MG63 (cell line): ENCODE measurements at regions not wholly inside any gene's neighbourhood (a gene's known extent, or its start where the extent isn't known, plus 50 kb on each side); places are given as distances from the start of the nearest gene placed in this dataset.

Experiments
- DNase-seq: peaks from one replicate; pipeline ENCODE4 v3.0.0-alpha.2; 2020
- H3K27me3 ChIP-seq: fragments of 250-450 bp; sonication (Bioruptor Pico); 2 replicates; pipeline ENCODE4 v1.5.1; 2020; ENCODE audit warnings: mild to moderate bottlenecking, moderate library complexity
- H3K36me3 ChIP-seq: fragments of 250-450 bp; sonication (Bioruptor Pico); 2 replicates; pipeline ENCODE4 v1.5.1; 2020; ENCODE audit warnings: mild to moderate bottlenecking, moderate library complexity
- H3K4me3 ChIP-seq: fragments of 250-450 bp; sonication (Bioruptor Pico); 2 replicates; pipeline ENCODE4 v1.5.1; 2020; ENCODE audit warnings: mild to moderate bottlenecking, moderate library complexity
- H3K9me3 ChIP-seq: fragments of 250-450 bp; sonication (Bioruptor Pico); 2 replicates; pipeline ENCODE4 v1.5.1; 2020; ENCODE audit warnings: mild to moderate bottlenecking, moderate library complexity

- DNase-seq: no peak
- H3K27me3 ChIP-seq: no peaks in the 10 kb centered on the region
These were observed 511.3 kb upstream of the ADAMTS16 start for GRCh38 chr5:4628645-4629385.

GRCh38 chr5:4630031-4630430 is 510.1 kb upstream of the ADAMTS16 start:
- Histone ChIP-seq H3K4me3 (no peak overlapping the region), H3K9me3 (no peaks in the 10 kb centered on the region), H3K27me3 (no peaks in the 10 kb centered on the region), H3K36me3 (no peaks in the 10 kb centered on the region)
- DNase-seq: no peak

More at GRCh38 chr5:4628645-4629385, 511.3 kb upstream of the ADAMTS16 start:
- no peak overlapping the region for H3K4me3 ChIP-seq
- no peaks in the 10 kb centered on the region for H3K9me3 ChIP-seq
- H3K36me3 ChIP-seq: no peaks in the 10 kb centered on the region

- H3K9me3 ChIP-seq: no peaks in the 10 kb centered on the region
- no peaks in the 10 kb centered on the region for H3K27me3 ChIP-seq
- DNase-seq: no peak
- no peaks in the 10 kb centered on the region for H3K36me3 ChIP-seq
- H3K4me3 ChIP-seq: no peak overlapping the region
These were observed 505.8 kb upstream of the ADAMTS16 start for GRCh38 chr5:4634342-4634741.

- no peak for DNase-seq
- no peaks in the 10 kb centered on the region for H3K36me3 ChIP-seq
- H3K4me3 ChIP-seq: no peak overlapping the region
- no peaks in the 10 kb centered on the region for H3K9me3 ChIP-seq
- H3K27me3 ChIP-seq: no peaks in the 10 kb centered on the region
These were observed 503.8 kb upstream of the ADAMTS16 start for GRCh38 chr5:4636378-4636777.

GRCh38 chr5:4639946-4640345 is 500.2 kb upstream of the ADAMTS16 start:
- Histone ChIP-seq H3K9me3 (no peaks in the 10 kb centered on the region), H3K27me3 (no peaks in the 10 kb centered on the region), H3K4me3 (no peak overlapping the region), H3K36me3 (no peaks in the 10 kb centered on the region)
- no peak for DNase-seq

- Histone ChIP-seq H3K27me3 (no peaks in the 10 kb centered on the region), H3K9me3 (no peaks in the 10 kb centered on the region), H3K4me3 (no peak overlapping the region), H3K36me3 (no peaks in the 10 kb centered on the region)
- DNase-seq: peak; percentile 54
These were observed 499.3 kb upstream of the ADAMTS16 start for GRCh38 chr5:4640795-4641194.

- H3K27me3 ChIP-seq: no peaks in the 10 kb centered on the region
- no peak overlapping the region for H3K4me3 ChIP-seq
- H3K36me3 ChIP-seq: no peaks in the 10 kb centered on the region
- DNase-seq: no peak
- H3K9me3 ChIP-seq: no peaks in the 10 kb centered on the region
These were observed 497.6 kb upstream of the ADAMTS16 start for GRCh38 chr5:4642525-4642924.

GRCh38 chr5:4643190-4643589 is 496.9 kb upstream of the ADAMTS16 start:
- Histone ChIP-seq H3K36me3 (no peaks in the 10 kb centered on the region), H3K4me3 (no peak overlapping the region), H3K27me3 (no peaks in the 10 kb centered on the region), H3K9me3 (no peaks in the 10 kb centered on the region)
- no peak for DNase-seq

- Histone ChIP-seq H3K27me3 (no peaks in the 10 kb centered on the region), H3K36me3 (no peaks in the 10 kb centered on the region), H3K9me3 (no peaks in the 10 kb centered on the region), H3K4me3 (no peak overlapping the region)
- no peak for DNase-seq
These were observed 496.2 kb upstream of the ADAMTS16 start for GRCh38 chr5:4643960-4644359.

- Histone ChIP-seq H3K27me3 (no peaks in the 10 kb centered on the region), H3K36me3 (no peaks in the 10 kb centered on the region), H3K9me3 (no peaks in the 10 kb centered on the region), H3K4me3 (no peak overlapping the region)
- no peak for DNase-seq
These were observed 493.3 kb upstream of the ADAMTS16 start for GRCh38 chr5:4646715-4647375.

GRCh38 chr5:4647955-4648354 is 492.2 kb upstream of the ADAMTS16 start:
- Histone ChIP-seq H3K27me3 (no peaks in the 10 kb centered on the region), H3K4me3 (no peak overlapping the region), H3K9me3 (no peaks in the 10 kb centered on the region), H3K36me3 (no peaks in the 10 kb centered on the region)
- DNase-seq: no peak

- Histone ChIP-seq H3K27me3 (no peaks in the 10 kb centered on the region), H3K36me3 (no peaks in the 10 kb centered on the region), H3K9me3 (peaks cover 2% of the 10 kb centered on the region; the same call in 1 of the 2 replicates), H3K4me3 (no peak overlapping the region)
- DNase-seq: no peak
These were observed 488.1 kb upstream of the ADAMTS16 start for GRCh38 chr5:4651806-4652565.

- H3K9me3 ChIP-seq: peaks cover 2% of the 10 kb centered on the region; the same call in 1 of the 2 replicates
- no peaks in the 10 kb centered on the region for H3K36me3 ChIP-seq
- no peak for DNase-seq
- H3K27me3 ChIP-seq: no peaks in the 10 kb centered on the region
- no peak overlapping the region for H3K4me3 ChIP-seq
These were observed 486.7 kb upstream of the ADAMTS16 start for GRCh38 chr5:4653475-4653874.

- no peak for DNase-seq
- peaks cover 2% of the 10 kb centered on the region; the same call in 1 of the 2 replicates for H3K9me3 ChIP-seq
- H3K27me3 ChIP-seq: no peaks in the 10 kb centered on the region
- H3K36me3 ChIP-seq: no peaks in the 10 kb centered on the region
- H3K4me3 ChIP-seq: no peak overlapping the region
These were observed 480.3 kb upstream of the ADAMTS16 start for GRCh38 chr5:4659851-4660250.

GRCh38 chr5:4661326-4661725 is 478.8 kb upstream of the ADAMTS16 start:
- Histone ChIP-seq H3K36me3 (no peaks in the 10 kb centered on the region), H3K27me3 (no peaks in the 10 kb centered on the region), H3K4me3 (no peak overlapping the region), H3K9me3 (peaks cover 2% of the 10 kb centered on the region; the same call in 1 of the 2 replicates)
- DNase-seq: no peak

GRCh38 chr5:4661836-4662235 is 478.3 kb upstream of the ADAMTS16 start:
- Histone ChIP-seq H3K4me3 (no peak overlapping the region), H3K36me3 (no peaks in the 10 kb centered on the region), H3K27me3 (no peaks in the 10 kb centered on the region), H3K9me3 (no peaks in the 10 kb centered on the region)
- DNase-seq: peak; percentile 17

GRCh38 chr5:4662756-4663155 is 477.4 kb upstream of the ADAMTS16 start:
- Histone ChIP-seq H3K27me3 (no peaks in the 10 kb centered on the region), H3K36me3 (no peaks in the 10 kb centered on the region), H3K9me3 (no peaks in the 10 kb centered on the region), H3K4me3 (no peak overlapping the region)
- DNase-seq: no peak
